GM12892 (cell line): ENCODE measurements at regions not wholly inside any gene's neighbourhood (a gene's known extent, or its start where the extent isn't known, plus 50 kb on each side); places are given as distances from the start of the nearest gene placed in this dataset.

ENCODE experiments used
- DNase-seq: peaks from one replicate; pipeline ENCODE4 v3.0.0; 2011; ENCODE audit not compliant: insufficient read length
- FAIRE-seq: peaks from 2 replicates; lab custom pipeline; 2011; peaks lifted over from hg19 to GRCh38; lab: Jason Lieb, UNC
- POLR2A ChIP-seq: IDR thresholded peaks from 2 replicates; pipeline ENCODE4 v1.6.1; 2011; ENCODE audit warnings: low read depth, low read length, control low read depth
- POLR2AphosphoS5 ChIP-seq: IDR thresholded peaks from 2 replicates; pipeline ENCODE4 v1.6.1; 2011; ENCODE audit warnings: low read depth, low read length, control low read depth
- TAF1 ChIP-seq: IDR thresholded peaks from 2 replicates; pipeline ENCODE4 v1.6.1; 2011; ENCODE audit warnings: low read depth, mild to moderate bottlenecking, control low read depth, low read length, borderline replicate concordance

GRCh38 chr12:14252697-14253096, 112.8 kb upstream of the ATF7IP start:
- FAIRE-seq (no peak), DNase-seq (no peak)
- no peak for TF ChIP-seq POLR2AphosphoS5
- TF ChIP-seq POLR2A = no peak
- TF ChIP-seq TAF1 = no peak

- DNase-seq = no peak
- TF ChIP-seq TAF1 (no peak), POLR2A (no peak), POLR2AphosphoS5 (no peak)
Measured at GRCh38 chr12:14253496-14253895, 112.0 kb upstream of the ATF7IP start.

GRCh38 chr12:14254781-14255180, 110.7 kb upstream of the ATF7IP start:
- FAIRE-seq (no peak), DNase-seq (no peak)
- TF ChIP-seq TAF1 = no peak
- TF ChIP-seq POLR2AphosphoS5 = no peak
- TF ChIP-seq POLR2A = no peak

More at GRCh38 chr12:14253496-14253895, 112.0 kb upstream of the ATF7IP start:
- FAIRE-seq = no peak

GRCh38 chr12:14256121-14256520, 109.4 kb upstream of the ATF7IP start:
- no peak for TF ChIP-seq TAF1
- no peak for TF ChIP-seq POLR2A
- no peak for TF ChIP-seq POLR2AphosphoS5
- DNase-seq (no peak), FAIRE-seq (no peak)

- FAIRE-seq = peak; percentile 90
- DNase-seq = no peak
- no peak for TF ChIP-seq TAF1
- no peak for TF ChIP-seq POLR2A
- no peak for TF ChIP-seq POLR2AphosphoS5
Measured at GRCh38 chr12:14256555-14257169, 108.8 kb upstream of the ATF7IP start.

- no peak for FAIRE-seq
- DNase-seq = no peak
- TF ChIP-seq POLR2A (no peak), POLR2AphosphoS5 (no peak), TAF1 (no peak)
Measured at GRCh38 chr12:14257303-14257733, 108.2 kb upstream of the ATF7IP start.

GRCh38 chr12:14257734-14258574, 107.5 kb upstream of the ATF7IP start:
- TF ChIP-seq POLR2AphosphoS5 (no peak), POLR2A (no peak), TAF1 (no peak)
- DNase-seq (no peak), FAIRE-seq (peak; percentile 64)

GRCh38 chr12:14258575-14258940, 106.9 kb upstream of the ATF7IP start:
- TF ChIP-seq POLR2A (no peak), POLR2AphosphoS5 (no peak), TAF1 (no peak)
- DNase-seq = no peak
- FAIRE-seq = no peak

GRCh38 chr12:14259481-14260010, 105.9 kb upstream of the ATF7IP start:
- TF ChIP-seq POLR2A (no peak), TAF1 (no peak)
- DNase-seq (no peak), FAIRE-seq (no peak)

- DNase-seq (no peak), FAIRE-seq (no peak)
Measured at GRCh38 chr12:14260011-14260993, 105.2 kb upstream of the ATF7IP start.

GRCh38 chr12:14261096-14261495, 104.4 kb upstream of the ATF7IP start:
- FAIRE-seq (no peak), DNase-seq (no peak)
- no peak for TF ChIP-seq POLR2AphosphoS5
- no peak for TF ChIP-seq POLR2A
- TF ChIP-seq TAF1 = no peak

More at GRCh38 chr12:14260011-14260993, 105.2 kb upstream of the ATF7IP start:
- TF ChIP-seq POLR2A (no peak), TAF1 (no peak), POLR2AphosphoS5 (no peak)
